ENCODE measurements at regions not wholly inside any gene's neighbourhood (a gene's known extent, or its start where the extent isn't known, plus 50 kb on each side); places are given as distances from the start of the nearest gene placed in this dataset.
"Not testable (repeated sequence)": the region's sequence is repeated elsewhere in the genome, so short reads cannot be mapped to it uniquely, and the experiment has no call there.

DNA sequence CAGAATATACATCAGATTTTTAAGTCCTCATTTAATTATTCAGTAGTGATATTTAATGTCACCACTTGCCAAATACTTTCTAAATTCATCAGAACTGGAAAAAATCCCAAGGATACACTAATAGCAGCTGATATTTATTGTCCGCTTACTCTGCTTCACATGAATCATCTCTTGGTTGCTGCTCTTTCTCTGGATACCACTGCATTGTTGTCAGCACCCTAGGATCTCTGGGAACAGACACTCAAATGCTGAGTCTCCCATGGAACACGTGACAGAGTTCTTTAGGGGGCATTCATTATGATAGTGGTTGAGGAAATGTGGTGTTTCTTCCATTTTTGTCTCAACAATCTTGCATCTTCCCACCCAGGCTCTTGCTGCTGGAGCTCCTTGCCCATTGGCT is 318.0 kb downstream of the RFPL4B start:
- DNase-seq = no peak

DNA sequence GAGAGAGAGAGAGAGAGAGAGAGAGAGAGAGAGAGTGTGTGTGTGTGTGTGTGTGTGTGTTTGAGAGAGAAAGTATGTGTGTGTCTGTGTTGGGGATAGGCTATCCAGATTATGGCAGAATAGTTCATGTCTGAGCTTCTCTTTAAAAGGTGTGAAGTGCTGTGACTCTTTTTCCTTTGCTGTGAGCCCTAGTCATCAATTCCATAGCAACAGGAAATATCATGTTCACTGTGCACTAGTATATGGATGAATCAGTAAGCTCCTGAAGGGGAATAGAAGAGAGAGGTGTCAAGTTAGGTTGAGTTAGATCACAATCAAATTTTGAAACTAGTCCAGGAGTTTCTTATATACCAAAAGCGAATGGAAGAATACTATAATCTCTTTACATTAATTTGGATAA is 318.7 kb downstream of the RFPL4B start:
- no peak for DNase-seq

DNA sequence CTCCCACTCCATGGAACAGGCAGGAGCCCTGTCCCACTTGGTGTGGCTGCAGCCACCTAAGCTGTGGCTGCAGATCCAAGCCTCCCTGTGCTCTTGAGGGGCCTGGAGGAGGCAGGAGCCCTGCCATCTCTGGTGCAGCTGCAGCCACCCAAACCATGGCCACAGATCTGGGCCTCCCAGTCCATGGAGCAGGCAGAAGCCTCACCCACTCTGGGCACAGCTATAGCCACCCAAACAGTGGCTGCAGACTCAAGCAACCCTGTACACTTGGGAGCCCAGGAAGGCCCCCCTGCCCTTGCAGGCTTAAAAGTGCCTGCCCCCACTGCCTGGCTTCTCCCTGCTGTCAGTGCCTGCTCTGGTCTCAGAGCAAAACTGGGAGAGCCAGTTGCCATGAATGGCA is 320.3 kb downstream of the RFPL4B start:
- no peak for DNase-seq

DNA sequence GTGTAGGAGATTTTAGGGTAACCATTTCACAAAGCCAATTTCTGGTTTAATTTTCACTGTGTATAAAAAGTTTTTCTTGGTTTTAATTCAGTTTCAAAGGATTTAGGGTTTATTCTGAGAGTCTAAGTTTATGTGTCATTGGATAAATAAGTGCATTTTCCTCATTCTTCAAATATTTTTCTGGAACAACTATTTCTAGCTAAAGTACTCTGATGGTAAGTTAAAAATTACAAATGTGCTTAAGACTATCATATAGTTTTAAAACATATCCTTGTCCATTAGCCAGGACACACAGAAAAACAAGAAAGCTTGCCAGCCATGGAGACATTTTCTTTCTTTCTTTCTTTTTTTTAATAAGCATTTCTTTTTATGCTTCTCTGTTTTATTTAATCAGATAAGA is 333.0 kb downstream of the RFPL4B start:
- DNase-seq = no peak

DNA sequence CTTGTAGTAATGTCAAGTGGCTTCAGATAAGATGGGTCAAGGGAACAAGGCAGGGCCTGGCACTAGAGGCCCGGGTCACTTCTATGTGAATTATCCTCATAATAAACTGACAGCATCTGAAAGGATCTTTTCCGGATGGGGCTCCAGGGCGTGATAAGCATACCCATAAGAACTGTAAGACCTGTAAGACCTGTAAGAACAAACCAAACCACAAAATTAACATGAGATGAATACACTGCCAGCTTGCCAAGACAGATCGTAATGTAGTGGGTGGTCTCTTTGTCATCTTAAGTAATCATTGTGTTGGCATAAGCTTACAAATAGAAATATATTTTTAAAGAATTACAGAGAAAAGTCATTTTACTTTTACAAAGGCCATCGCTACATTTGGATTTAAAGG is 334.9 kb downstream of the RFPL4B start:
- DNase-seq = no peak

DNA sequence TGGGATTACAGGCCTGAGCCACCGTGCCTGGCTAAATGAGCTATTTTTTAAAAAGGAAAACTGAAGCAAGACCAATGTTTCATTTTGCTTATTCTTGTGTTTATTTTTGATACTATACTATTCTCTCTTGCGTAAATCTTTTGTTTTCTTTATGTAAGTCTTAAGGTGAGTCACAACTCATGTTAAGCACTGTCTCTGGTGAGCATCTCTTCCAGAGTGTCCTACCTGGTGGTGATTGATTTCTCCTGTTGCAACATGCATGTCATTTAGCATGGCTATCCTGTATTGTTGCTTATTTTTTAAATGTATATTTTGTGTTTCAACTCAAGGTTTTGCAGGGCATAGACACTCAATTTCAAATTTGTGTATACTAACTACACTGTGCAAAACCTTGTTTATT is 336.0 kb downstream of the RFPL4B start:
- DNase-seq = no peak

DNA sequence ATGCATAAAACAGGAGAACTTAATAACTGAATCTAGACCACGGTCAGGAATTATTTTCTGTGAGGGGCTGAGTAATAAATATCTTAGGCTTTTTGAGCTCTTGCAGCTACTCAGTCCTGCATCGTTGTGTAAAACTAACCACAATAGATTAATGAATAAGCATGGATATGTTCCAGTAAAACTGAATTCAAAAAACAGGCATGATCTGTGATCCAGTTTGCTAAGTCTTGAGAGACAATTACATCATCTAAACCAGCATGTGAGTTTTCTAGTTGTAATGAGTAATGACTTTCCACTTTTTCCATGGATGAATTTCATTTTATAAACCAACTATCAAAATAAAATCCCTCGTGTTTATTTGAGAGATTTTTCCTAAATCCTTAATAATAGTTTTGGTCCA is 336.8 kb downstream of the RFPL4B start:
- DNase-seq = no peak

DNA sequence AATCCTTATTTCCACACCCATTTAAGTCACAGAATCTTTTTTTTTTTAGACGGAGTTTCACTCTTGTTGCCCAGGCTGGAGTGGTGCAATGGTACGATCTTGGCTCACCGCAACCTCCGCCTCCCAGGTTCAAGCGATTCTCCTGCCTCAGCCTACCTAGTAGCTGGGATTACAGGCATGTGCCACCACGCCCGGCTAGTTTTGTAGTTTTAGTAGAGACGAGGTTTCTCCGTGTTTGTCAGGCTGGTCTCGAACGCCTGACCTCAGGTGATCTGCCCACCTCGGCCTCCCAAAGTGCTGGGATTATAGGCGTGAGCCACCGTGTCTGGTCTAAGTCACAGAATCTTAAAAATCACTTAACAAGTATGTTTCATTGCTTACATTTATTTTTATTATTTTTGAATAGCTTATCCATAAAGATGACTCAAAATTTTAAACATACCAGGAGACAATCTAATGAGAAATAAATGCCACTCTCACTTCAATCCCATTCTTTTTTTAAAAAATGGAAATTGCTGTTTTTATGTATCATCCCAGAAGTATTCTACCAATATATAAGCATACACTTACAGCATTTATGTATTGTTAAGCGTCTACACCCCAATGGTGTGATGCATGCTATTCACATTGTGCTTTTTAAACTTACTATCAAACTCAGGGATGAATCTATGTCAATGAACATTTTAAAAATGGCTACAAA is 338.5 kb downstream of the RFPL4B start:
- DNase-seq = not testable (repeated sequence)

DNA sequence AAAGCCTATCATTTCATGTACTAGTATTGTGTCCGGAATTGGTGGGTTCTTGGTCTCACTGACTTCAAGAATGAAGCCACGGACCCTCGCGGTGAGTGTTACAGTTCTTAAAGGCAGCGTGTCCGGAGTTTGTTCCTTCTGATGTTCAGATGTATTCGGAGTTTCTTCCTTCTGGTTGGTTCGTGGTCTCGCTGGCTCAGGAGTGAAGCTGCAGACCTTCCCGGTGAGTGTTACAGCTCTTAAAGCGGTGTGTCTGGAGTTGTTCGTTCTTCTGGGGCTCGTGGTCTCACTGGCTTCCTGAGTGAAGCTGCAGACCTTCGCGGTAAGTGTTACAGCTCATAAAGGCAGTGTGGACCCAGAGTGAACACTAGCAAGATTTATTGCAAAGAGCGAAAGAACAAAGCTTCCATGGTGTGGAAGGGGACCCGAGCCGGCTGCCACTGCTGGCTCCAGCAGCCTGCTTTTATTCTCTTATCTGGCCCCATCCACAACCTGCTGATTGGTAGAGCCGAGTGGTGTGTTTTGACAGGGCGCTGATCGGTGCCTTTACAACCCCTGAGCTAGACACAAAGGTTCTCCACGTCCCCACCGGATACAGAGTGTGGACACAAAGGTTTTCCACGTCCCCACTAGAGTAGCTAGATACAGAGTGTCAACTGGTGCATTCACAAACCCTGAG is 341.5 kb downstream of the RFPL4B start:
- not testable (repeated sequence) for DNase-seq

DNA sequence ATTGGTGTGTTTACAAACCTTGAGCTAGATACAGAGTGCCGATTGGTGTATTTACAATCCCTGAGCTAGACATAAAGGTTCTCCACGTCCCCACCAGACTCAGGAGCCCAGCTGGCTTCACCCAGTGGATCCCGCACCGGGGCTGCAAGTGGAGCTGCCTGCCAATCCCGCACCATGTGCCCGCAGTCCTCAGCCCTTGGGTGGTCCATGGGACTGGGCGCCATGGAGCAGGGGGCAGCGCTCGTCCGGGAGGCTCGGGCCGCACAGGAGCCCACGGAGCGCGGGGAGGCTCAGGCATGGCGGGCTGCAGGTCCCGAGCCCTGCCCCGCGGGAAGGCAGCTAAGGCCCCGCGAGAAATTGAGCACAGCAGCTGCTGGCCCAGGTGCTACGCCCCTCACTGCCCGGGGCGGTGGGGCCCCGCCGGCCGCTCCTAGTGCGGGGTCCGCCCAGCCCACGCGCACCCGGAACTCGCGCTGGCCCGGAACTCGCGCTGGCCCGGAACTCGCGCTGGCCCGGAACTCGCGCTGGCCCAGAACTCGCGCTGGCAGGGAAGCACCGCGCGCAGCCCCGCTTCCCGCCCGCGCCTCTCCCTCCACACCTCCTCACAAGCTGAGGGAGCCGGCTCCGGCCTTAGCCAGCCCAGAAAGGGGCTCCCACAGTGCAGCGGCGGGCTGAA is 342.2 kb downstream of the RFPL4B start:
- DNase-seq = not testable (repeated sequence)

DNA sequence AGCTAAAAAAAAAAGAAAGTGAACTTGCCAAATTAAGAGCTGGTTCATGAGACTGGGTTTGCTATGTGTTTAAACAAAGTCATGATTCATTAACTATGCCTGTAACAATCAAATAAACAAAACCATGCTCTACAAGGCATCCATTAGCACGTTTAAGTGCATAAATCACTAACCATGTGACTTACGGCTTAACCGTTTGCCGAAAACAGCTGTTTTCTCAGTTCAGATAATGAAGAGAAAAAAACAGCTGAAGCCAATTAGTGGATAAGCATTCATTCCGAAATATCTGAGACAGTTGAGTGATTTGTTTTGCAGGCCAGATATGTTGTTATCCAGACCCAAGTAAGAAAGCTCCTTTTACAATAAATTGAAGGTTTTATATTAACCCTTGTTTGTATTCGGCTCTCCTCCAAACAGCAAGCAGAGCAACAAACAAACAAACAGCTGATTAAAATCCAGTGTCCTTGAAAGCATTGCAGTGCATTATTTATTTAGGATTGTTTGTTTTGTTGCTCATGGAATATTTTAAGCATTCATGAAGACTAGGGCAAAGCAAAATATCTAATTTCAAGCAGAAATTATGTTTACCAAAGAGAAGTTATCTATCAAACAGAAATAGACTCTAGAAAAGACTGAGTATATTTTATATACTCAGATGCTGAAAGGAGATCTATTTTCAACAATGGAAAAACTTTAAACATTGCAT is 343.5 kb downstream of the RFPL4B start:
- DNase-seq = no peak

DNA sequence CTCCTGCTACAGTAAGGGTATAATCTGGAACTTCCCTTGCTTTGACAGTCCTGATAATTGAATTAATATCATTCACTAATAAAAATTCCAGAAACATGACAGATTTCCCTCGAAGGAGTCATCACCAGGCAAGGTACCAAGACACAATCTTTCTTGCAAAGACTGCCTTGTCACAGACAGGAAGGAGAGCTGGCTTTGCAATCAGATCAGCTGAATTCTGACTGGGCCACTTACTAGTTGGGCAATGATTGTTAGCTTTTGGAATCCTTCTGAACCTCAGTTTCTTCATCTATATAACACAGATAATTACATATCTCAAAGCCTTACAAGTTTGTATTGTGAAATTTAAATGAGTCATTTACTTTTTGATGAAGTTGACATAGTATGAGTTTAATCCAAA is 344.2 kb downstream of the RFPL4B start:
- DNase-seq = no peak

DNA sequence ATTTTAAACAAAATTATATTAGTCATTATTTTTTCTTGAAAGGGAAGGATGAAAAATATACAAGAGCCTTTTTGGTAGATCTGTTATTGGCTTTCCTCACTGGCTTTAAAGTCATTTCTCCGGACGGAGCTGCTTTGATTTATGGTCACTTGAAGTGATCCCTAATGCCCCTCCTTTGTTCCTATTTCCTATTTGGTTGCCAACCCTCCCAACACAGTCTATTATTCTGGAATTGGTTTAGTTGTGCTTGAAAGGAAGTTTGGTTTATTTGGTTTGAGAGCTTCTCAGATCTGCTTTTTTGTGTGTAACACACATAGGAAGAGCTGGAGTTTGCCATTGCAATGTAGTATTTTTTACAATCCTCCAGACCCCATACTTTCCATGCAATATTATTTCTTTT is 347.9 kb downstream of the RFPL4B start:
- DNase-seq = no peak

DNA sequence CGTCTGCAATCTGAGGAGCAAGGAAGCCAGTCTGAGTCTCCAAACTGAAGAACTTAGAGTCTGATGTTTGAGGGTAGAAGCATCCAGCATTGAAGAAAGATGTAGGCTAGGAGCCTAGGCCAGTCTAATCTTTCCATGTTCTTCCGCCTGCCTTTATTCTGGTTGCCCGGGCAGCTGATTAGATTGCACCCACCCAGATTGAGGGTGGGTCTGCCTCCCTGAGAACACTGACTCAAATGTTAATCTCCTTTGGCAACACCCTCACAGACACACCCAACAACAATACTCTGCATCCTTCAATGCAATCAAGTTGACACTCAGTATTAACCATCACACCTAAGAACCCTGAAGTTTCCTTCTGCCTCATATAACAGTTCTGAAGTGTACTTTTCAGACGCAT is 350.1 kb downstream of the RFPL4B start:
- no peak for DNase-seq

DNA sequence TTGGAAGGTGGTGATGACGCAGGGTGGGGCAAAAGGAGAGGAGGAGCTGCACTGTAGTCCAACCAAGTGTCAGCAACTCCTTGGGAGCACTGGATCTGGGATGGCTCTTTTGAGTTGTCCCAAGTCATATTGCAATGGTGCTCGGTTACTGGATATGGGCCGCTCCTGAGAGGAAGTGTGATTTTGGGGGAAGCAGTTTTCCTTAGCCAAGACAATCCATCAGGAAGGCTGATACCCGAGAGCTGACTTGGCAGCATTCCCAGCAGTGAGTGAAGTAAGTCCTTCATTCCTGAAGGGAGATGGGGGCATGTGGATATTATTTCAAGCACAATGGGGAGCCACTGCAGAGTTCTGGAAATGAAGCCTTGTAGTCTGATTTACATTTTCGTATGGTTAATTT is 354.1 kb downstream of the RFPL4B start:
- DNase-seq = no peak

DNA sequence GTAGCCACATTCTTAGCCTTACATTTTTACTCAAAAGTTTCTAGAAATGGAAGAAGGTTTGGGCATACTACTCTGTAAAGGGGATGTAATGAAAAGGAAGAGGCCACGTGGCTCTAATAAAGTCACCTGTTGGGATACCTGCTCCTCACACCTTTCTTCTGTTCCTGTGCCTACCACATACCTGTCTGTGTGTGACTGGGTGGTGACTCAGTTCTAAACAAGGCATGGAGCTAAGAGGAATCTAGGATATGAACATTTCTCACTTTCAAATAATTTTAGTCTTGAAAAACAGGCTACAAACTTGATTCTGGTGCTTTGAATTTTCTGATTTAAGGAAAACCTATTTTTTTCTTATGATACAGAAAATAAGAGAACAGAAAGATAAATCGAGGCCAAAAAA is 363.6 kb downstream of the RFPL4B start:
- DNase-seq = no peak

DNA sequence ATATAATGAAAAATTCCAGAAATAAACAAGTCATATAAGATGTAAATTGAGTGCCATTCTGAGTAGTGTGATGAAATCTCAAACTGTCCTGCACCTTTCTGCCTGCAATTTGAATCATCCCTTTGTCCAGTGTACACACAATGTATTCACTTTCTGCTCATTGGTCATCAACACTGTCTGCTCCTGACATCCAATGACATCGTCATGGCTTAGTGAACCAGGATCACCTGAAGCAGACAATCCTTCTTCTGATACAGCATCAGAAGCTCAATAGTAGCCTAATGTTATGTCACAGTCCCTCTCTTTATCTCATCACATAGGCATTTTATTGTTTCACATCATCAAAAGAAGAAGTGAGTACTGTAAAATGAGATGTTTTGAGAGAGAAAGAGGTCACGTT is 366.3 kb downstream of the RFPL4B start:
- no peak for DNase-seq

DNA sequence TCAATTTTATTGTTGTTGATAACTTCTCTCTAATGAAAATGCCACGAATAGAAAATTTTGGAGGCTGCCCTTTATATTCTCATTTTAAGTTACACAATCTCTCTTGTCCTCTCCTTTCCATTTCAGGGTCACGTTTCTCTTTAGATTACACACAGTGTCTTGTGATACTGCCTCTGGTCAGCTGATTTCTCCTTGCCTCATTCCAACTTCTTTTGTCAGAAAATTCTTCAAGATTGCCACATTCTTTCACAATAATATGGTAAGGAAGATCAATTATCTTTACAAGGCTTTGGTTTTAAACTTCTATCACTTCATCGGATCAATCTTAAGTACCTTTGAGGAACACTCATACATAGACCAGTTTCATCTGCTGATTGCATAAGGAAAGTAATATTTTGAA is 370.3 kb downstream of the RFPL4B start:
- DNase-seq = no peak

DNA sequence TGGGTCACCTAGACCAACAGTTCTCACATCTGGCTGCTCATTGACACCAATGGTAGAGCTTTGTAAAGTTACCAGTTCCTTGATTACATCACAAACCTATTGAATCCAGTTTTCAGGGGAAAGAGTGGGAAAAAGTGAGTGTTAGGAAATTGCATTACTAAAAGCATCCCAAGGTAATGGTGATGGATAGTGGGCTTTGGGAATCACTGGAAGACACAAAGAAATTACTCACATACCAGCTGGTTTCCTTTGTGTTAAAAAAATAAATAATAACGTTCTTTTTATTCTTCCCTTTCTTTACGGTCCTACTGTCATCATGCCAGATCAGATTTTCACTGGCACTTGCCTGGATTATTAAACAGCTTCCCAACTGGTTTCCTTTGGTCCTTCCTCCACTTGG is 370.7 kb downstream of the RFPL4B start:
- no peak for DNase-seq

DNA sequence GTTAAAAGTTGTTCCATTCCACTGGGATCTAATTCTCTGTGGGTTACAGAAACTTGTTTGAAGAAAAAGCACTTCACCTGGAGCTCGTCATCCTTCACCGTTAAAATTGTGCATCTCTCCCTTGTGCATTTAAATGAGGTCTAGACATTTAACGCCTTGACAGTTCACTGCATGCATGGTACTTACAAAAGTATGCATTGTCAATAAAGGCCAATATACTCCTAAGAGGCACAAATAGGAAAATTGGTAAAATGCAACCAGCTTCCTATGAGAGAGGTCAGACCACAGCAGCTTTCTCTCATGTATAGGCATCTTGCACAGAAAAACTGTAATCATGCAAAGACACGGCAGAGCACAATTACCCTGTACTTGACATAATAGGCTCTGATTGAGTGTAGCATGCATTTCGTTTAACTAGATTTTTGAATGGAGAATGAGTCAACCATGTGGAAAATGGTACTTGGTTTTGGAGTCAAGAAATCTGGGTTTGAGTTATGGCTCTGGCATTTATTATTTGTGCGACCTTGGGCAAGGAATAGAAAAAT is 378.5 kb downstream of the RFPL4B start:
- no peak for DNase-seq

DNA sequence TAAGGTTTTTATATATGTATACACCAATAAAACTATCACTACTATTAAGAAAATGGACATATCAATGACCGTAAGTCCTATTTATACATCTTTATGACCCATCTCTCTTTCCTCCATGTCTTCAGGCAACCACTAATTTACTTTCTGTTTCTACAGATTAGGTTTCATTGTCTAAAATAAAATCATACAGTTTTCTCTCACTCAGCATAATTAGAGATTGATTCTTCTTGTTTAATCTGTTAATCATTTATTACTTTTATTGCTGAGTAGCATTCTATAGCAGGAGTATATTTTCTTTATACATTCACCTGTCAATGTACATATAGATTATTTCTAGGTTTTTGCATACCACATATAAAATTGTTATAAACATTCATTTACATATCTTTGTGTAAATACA is 388.0 kb downstream of the RFPL4B start:
- no peak for DNase-seq

DNA sequence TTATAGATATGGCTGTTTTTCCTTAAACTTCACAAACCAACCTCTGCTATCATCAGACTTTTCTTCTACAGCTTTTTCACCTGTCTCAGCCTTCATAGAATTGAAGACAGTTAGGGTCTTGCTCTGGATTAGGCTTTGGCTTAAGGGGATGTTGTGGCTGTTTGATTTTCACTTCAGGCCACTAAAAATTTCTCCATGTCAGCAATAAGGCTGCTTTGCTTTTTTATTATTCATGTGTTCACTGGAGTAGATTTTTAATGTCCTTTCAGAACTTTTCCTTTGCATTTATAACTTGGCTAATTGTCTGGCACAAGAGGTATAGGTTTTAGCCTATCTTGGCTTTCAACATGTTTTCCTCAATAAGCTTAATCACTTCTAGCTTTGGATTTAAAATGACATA is 392.6 kb downstream of the RFPL4B start:
- DNase-seq = no peak

DNA sequence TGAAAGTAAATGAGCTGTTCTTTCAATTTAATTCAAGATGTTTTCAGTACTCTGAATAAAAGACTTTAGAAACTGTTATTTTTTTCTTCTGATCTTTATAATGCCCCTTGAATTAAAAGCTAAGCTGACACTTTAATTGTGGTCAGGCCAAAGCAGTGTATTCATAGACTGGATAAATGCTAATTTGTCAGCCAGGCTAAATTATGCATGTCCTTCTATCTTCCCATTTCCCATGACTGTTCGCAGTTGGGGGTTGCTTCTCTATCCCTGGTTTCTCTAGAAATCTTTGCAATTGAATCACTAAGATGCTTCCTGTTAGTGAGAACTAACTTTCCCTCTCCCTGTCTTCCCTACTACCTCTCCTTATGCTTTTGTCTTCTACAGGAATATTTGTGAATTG is 396.2 kb downstream of the RFPL4B start:
- no peak for DNase-seq

DNA sequence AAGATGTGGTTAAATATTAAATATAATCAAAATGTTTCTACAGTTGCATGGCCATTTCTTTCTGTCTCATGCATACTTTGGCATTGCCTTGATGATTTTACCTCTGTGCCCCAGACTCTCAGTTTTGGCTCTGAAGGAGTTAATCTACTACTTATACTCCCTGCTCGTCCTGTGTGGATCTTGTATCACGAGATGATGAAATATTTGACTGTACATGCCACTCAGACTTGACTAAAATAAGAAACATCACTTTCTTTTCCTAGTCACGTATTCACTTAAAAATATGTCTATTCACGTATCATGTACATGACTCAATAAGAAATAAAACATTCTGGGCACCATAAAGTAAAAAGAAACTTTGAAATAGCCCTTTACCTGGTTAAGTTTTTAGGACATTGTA is 397.7 kb downstream of the RFPL4B start:
- no peak for DNase-seq
